Panc1 (cell line): ENCODE measurements at regions not wholly inside any gene's neighbourhood (a gene's known extent, or its start where the extent isn't known, plus 50 kb on each side); places are given as distances from the start of the nearest gene placed in this dataset.

Experiments used
- ATAC-seq: fragments of 200-7000 bp; cut with Tn5 transposase; 2 replicates; pipeline ENCODE4 v1.9.1; 2020; ENCODE audit warnings: mild to moderate bottlenecking, moderate library complexity
- BruUV-seq: library from RNA; stranded (reverse); fragments of 400-500 nt; replicated peaks from 2 replicates; lab custom pipeline; 2021; lab: Mats Ljungman, UMichigan
- CTCF ChIA-PET: fragments of 300-600 bp; sonication (Branson Sonifier 250); formaldehyde crosslinking; loops from one replicate; lab custom pipeline; 2022; ENCODE audit warnings: antibody characterized with exemption; lab: Charles Lee
- POLR2A ChIA-PET: fragments of 300-600 bp; sonication (Branson Sonifier 250); formaldehyde crosslinking; loops from one replicate; lab custom pipeline; 2022; ENCODE audit warnings: antibody characterized with exemption; lab: Charles Lee
- DNase-seq: peaks from one replicate; pipeline ENCODE4 v3.0.0-alpha.2; 2010; ENCODE audit warnings: low read depth, low spot score
- H3K27ac ChIP-seq: 2 replicates; pipeline ENCODE4 v1.5.1; 2011; ENCODE audit warnings: mild to moderate bottlenecking, low read length, inconsistent platforms
- H3K27me3 ChIP-seq: fragments of 200-500 bp; sonication (Bioruptor generic); 2 replicates; pipeline ENCODE4 v1.6.0; 2014; ENCODE audit warnings: low read length, inconsistent platforms; ENCODE audit not compliant: control insufficient read depth, insufficient read depth
- H3K36me3 ChIP-seq: fragments of 200-500 bp; sonication (Bioruptor generic); 2 replicates; pipeline ENCODE4 v1.5.1; 2014; ENCODE audit warnings: inconsistent platforms, mild to moderate bottlenecking, low read length, moderate library complexity; ENCODE audit not compliant: control insufficient read depth, insufficient read depth
- H3K4me1 ChIP-seq: 2 replicates; pipeline ENCODE4 v1.5.1; 2011; ENCODE audit warnings: inconsistent platforms, mild to moderate bottlenecking, low read length, moderate library complexity; ENCODE audit not compliant: control insufficient read depth, insufficient read depth
- H3K4me3 ChIP-seq, 2 experiments: 2 replicates each; pipeline ENCODE4 v1.5.1; 2011 to 2012; ENCODE audit warnings: low read depth in 2 of 2, low read length in 2 of 2, mild to moderate bottlenecking in 2 of 2, inconsistent platforms in 1 of 2, moderate library complexity in 1 of 2
- H3K9me3 ChIP-seq: fragments of 200-500 bp; sonication (Bioruptor generic); 2 replicates; pipeline ENCODE4 v1.5.1; 2014; ENCODE audit warnings: low read depth, mild to moderate bottlenecking, inconsistent platforms, low read length, moderate library complexity; ENCODE audit not compliant: control insufficient read depth, insufficient read depth
- POLR2AphosphoS5 ChIP-seq: IDR thresholded peaks from 2 replicates; pipeline ENCODE4 v1.6.1; 2012; ENCODE audit warnings: mild to moderate bottlenecking, low read depth, low read length, moderate library complexity
- SIN3A ChIP-seq: IDR thresholded peaks from 2 replicates; pipeline ENCODE4 v1.6.1; 2012; ENCODE audit warnings: low read depth, mild to moderate bottlenecking, low read length, moderate library complexity, borderline replicate concordance; ENCODE audit not compliant: insufficient read depth
- TCF7L2 ChIP-seq: IDR thresholded peaks from 2 replicates; pipeline ENCODE4 v1.6.1; 2011; ENCODE audit warnings: mild to moderate bottlenecking, low read depth, low read length, inconsistent platforms
- in situ Hi-C: cut with HindIII; loops from 2 replicates; pipeline ENCODE4 v1.10.0; 2016; ENCODE audit warnings: low sequenced_read_pairs, low pct_unique_long_range_greater_than_20kb
- intact Hi-C: fragments of 100-400 bp; cut with micrococcal nuclease; formaldehyde crosslinking; loops from one replicate; pipeline ENCODE4 v1.10.0; 2022; ENCODE audit not compliant: unreplicated experiment
- TF ChIP-seq, protein P1 (sequence below): fragments of 450-650 bp; IDR thresholded peaks from 2 replicates; pipeline ENCODE4 v1.5.1; 2017; ENCODE audit warnings: mild to moderate bottlenecking
- TF ChIP-seq, protein P2 (sequence below), 2 experiments: IDR thresholded peaks; 2 replicates each; pipeline ENCODE4 v1.6.1; 2011 to 2012; ENCODE audit warnings: low read depth in 2 of 2, control low read depth in 1 of 2, low read length in 1 of 2, mild to moderate bottlenecking in 1 of 2, moderate library complexity in 1 of 2; ENCODE audit not compliant: insufficient read depth in 1 of 2

DNA sequence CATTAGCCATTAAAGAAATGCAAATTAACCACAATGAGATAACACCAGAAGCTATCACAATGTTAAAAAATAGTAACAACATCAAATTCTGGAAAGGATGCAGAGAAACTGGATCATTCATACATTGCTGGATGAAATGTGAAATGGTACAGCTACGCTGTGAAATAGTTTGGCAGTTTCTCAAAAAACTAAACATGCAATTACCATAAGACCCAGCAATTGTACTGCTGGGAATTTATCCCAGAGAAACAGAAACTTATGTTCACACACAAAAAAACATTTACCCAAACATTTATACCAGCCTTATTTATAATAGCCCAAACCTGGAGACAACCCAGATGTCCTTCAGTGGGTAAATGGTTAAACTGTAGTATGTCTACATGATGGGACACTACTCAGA is 592.9 kb downstream of the ZNF608 start:
- Histone ChIP-seq H3K36me3 (no peaks in the 10 kb centered on the region), H3K4me3 (no peak overlapping the region), H3K9me3 (peaks cover 25% of the 10 kb centered on the region), H3K27me3 (no peaks in the 10 kb centered on the region), H3K4me1 (no peaks in the 10 kb centered on the region), H3K27ac (no peak overlapping the region)
- DNase-seq (no peak), ATAC-seq (no peak)
- ChIA-PET POLR2A (no interaction called here), CTCF (no interaction called here)
- TF ChIP-seq, protein P1, sequence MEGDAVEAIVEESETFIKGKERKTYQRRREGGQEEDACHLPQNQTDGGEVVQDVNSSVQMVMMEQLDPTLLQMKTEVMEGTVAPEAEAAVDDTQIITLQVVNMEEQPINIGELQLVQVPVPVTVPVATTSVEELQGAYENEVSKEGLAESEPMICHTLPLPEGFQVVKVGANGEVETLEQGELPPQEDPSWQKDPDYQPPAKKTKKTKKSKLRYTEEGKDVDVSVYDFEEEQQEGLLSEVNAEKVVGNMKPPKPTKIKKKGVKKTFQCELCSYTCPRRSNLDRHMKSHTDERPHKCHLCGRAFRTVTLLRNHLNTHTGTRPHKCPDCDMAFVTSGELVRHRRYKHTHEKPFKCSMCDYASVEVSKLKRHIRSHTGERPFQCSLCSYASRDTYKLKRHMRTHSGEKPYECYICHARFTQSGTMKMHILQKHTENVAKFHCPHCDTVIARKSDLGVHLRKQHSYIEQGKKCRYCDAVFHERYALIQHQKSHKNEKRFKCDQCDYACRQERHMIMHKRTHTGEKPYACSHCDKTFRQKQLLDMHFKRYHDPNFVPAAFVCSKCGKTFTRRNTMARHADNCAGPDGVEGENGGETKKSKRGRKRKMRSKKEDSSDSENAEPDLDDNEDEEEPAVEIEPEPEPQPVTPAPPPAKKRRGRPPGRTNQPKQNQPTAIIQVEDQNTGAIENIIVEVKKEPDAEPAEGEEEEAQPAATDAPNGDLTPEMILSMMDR = no peak
- TF ChIP-seq SIN3A = no peak
- no peak for TF ChIP-seq POLR2AphosphoS5
- TF ChIP-seq TCF7L2 = no peak
- TF ChIP-seq, protein P2, sequence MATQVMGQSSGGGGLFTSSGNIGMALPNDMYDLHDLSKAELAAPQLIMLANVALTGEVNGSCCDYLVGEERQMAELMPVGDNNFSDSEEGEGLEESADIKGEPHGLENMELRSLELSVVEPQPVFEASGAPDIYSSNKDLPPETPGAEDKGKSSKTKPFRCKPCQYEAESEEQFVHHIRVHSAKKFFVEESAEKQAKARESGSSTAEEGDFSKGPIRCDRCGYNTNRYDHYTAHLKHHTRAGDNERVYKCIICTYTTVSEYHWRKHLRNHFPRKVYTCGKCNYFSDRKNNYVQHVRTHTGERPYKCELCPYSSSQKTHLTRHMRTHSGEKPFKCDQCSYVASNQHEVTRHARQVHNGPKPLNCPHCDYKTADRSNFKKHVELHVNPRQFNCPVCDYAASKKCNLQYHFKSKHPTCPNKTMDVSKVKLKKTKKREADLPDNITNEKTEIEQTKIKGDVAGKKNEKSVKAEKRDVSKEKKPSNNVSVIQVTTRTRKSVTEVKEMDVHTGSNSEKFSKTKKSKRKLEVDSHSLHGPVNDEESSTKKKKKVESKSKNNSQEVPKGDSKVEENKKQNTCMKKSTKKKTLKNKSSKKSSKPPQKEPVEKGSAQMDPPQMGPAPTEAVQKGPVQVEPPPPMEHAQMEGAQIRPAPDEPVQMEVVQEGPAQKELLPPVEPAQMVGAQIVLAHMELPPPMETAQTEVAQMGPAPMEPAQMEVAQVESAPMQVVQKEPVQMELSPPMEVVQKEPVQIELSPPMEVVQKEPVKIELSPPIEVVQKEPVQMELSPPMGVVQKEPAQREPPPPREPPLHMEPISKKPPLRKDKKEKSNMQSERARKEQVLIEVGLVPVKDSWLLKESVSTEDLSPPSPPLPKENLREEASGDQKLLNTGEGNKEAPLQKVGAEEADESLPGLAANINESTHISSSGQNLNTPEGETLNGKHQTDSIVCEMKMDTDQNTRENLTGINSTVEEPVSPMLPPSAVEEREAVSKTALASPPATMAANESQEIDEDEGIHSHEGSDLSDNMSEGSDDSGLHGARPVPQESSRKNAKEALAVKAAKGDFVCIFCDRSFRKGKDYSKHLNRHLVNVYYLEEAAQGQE (IDR thresholded peaks at IDR 0.05; ENCODE audit: insufficient read depth in 1 of 2, low read depth in 2 of 2, low read length in 1 of 2) = no peak
- in situ Hi-C loops = no loop called here
- no TSS peak for BruUV-seq
- intact Hi-C loops = no loop called here

DNA sequence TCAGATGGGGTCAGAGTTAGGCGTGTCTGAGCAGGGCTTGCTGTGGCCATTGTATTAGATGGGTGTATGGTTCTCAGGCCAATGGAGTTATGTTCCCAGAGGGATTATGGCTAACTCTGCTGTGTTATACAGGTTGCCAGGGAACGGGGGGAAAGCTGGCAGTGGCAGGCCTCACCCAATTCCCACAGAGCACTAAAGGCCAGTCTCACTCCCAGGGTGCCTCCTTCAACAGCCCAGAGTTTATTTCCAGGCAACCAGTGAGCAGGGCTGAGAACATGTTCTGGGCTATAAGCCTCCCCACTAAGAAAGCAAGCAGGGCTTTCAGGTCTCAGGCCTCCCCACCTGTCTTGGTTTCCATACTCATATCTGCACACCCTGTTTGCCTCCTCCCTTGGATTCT is 597.9 kb downstream of the ZNF608 start:
- no peak for TF ChIP-seq SIN3A
- TF ChIP-seq TCF7L2 = no peak
- TF ChIP-seq POLR2AphosphoS5 = no peak
- TF ChIP-seq, protein P2 (IDR thresholded peaks at IDR 0.05; ENCODE audit: insufficient read depth in 1 of 2, low read depth in 2 of 2, low read length in 1 of 2) = no peak
- TF ChIP-seq, protein P1 = no peak
- H3K27ac ChIP-seq = no peak overlapping the region
- H3K9me3 ChIP-seq = peaks cover 7% of the 10 kb centered on the region
- no peak overlapping the region for H3K4me3 ChIP-seq
- no peaks in the 10 kb centered on the region for H3K27me3 ChIP-seq
- intact Hi-C loops = no loop called here
- ATAC-seq (no peak), DNase-seq (no peak)
- CTCF ChIA-PET = no interaction called here
- H3K4me1 ChIP-seq = no peaks in the 10 kb centered on the region
- no peaks in the 10 kb centered on the region for H3K36me3 ChIP-seq
- POLR2A ChIA-PET = no interaction called here
- in situ Hi-C loops = no loop called here
- BruUV-seq = no TSS peak
